SK-N-SH (cell line): ENCODE measurements at regions not wholly inside any gene's neighbourhood (a gene's known extent, or its start where the extent isn't known, plus 50 kb on each side); places are given as distances from the start of the nearest gene placed in this dataset.

Experiments
- CTCF ChIP-seq: fragments of 200-600 bp; sonication (generic); IDR thresholded peaks from 2 replicates; pipeline ENCODE4 v1.6.1; 2017; ENCODE audit warnings: antibody characterized with exemption, mild to moderate bottlenecking, moderate library complexity
- ZBTB33 ChIP-seq: IDR thresholded peaks from 2 replicates; pipeline ENCODE4 v1.4.0; 2012; ENCODE audit warnings: low read depth, borderline replicate concordance

- TF ChIP-seq CTCF (no peak), ZBTB33 (no peak)
Observed at GRCh38 chr3:177606891-177607290, 409.6 kb upstream of the TBL1XR1 start.
